Astrocyte of the spinal cord (primary cell): ENCODE measurements at regions not wholly inside any gene's neighbourhood (a gene's known extent, or its start where the extent isn't known, plus 50 kb on each side); places are given as distances from the start of the nearest gene placed in this dataset.
"Not testable (repeated sequence)": the region's sequence is repeated elsewhere in the genome, so short reads cannot be mapped to it uniquely, and the experiment has no call there.

Source experiments
- DNase-seq: peaks from one replicate; pipeline ENCODE4 v3.0.0; 2011; ENCODE audit warnings: low read depth, low spot score
- H3K4me3 ChIP-seq: 2 replicates; pipeline ENCODE4 v1.5.1; 2011; ENCODE audit warnings: low read depth, mild to moderate bottlenecking, low read length, moderate library complexity
- in situ Hi-C: cut with HindIII; loops from 2 replicates; pipeline ENCODE4 v1.10.0; 2017; ENCODE audit warnings: low sequenced_read_pairs
- TF ChIP-seq, protein P1 (sequence below): IDR thresholded peaks from 2 replicates; pipeline ENCODE4 v1.5.1; 2012; ENCODE audit warnings: low read depth, mild to moderate bottlenecking, low read length, inconsistent platforms

DNA sequence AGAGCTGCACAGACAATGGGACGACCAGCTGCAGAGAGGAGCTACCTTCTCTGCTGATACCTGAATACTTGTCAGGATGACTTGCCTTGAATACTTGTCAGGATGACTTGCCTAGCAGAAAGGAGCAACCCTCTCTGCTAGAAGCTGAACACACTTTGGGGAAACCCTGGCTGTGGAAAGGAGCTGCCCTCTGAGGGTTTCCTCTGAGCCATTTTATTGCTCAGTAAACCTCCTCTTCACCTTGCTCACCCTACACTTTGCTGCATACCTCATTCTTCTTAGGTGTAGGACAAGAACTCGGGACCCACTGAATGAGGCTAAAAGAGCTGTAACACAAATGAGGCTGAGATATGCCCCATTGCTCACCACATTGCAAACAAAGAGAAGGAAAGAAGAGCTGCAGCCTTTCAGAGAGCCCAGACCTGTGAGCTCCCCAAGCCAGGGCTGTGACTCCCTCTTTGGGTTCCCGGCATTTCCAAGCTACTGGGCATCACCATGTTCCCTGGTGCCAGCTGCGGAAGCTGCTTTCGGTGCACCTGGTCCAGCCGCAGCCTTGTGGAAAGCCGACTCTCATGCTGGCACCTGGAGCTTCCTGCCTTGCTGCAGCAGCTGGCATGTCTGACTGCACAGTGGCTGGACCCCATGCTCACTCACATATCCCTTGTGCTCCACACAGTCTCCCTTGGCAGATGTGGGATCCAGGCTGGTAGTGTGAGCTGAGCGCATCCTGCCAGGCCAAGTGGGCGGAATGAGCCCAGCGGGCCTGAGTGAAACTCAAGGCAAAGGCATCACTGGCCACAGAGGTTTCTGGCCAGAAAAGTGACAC is 106.7 kb upstream of the AHI1 start:
- in situ Hi-C loops = no loop called here
- no peak for DNase-seq
- TF ChIP-seq, protein P1, sequence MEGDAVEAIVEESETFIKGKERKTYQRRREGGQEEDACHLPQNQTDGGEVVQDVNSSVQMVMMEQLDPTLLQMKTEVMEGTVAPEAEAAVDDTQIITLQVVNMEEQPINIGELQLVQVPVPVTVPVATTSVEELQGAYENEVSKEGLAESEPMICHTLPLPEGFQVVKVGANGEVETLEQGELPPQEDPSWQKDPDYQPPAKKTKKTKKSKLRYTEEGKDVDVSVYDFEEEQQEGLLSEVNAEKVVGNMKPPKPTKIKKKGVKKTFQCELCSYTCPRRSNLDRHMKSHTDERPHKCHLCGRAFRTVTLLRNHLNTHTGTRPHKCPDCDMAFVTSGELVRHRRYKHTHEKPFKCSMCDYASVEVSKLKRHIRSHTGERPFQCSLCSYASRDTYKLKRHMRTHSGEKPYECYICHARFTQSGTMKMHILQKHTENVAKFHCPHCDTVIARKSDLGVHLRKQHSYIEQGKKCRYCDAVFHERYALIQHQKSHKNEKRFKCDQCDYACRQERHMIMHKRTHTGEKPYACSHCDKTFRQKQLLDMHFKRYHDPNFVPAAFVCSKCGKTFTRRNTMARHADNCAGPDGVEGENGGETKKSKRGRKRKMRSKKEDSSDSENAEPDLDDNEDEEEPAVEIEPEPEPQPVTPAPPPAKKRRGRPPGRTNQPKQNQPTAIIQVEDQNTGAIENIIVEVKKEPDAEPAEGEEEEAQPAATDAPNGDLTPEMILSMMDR = no peak
- no peak overlapping the region for H3K4me3 ChIP-seq

DNA sequence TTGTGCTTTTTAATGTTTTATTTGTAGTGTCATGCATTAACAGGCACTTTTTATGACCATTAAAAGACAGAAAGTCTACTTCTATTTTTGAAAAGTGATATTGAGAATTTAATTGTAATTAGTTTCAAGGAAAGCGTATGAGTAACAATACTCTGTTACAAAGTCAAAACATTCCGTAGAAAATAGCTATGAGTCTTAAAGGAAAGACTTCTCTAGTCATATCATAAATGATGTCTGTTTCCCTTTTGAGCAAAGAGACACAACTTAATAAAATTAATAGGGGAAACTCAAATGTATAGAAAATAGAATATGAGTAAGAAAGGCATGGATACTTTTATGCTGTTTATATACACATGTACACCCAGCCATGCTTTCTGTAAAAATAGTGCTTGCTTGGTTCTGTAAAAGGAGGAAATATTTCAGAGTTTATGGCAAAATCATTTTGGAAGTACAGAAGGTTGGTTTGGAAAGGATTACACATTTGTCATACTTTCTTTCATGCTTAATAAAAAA is 107.8 kb upstream of the AHI1 start:
- no peak overlapping the region for H3K4me3 ChIP-seq
- DNase-seq = no peak
- TF ChIP-seq, protein P1 = no peak
- in situ Hi-C loops = no loop called here

DNA sequence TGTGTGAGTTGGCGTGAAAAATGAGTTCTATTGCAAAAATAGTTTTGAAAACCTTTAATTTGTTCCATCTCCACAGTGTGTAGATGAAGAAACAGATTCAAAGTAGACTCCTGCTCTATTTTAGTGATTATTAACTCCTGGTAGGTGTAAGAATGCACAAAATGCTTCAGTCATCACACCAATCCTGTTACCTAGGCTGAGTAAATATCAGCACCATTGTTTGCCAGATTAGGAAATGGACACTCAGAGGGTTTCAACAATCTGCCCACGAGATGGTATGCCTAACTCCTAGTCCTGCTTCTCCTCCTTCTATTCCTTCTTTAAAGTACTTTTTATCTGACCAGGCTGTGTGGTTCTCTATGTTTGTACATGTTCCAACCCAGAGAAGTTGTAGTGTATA is 108.9 kb upstream of the AHI1 start:
- no peak overlapping the region for H3K4me3 ChIP-seq
- no peak for DNase-seq
- in situ Hi-C loops = no loop called here
- TF ChIP-seq, protein P1 = no peak

DNA sequence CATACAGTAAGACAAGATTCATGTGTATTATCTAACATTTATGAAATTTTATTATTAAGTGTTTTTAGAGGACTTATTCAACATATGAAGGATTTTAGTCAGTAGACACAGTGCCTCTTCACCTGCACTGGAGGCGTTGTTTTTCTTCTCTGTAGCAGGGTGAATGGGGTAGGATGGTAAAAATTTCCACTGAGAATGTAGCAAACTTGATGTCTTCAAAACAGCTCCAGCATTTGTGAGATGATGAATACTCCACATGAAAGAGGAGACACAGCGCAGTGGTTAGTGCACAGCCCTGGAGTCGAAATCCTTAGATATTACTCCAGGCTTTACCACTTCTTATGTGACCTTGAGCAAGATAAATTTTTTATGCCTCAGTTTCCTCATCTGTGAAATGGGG is 110.5 kb upstream of the AHI1 start:
- no peak for DNase-seq
- in situ Hi-C loops = no loop called here

DNA sequence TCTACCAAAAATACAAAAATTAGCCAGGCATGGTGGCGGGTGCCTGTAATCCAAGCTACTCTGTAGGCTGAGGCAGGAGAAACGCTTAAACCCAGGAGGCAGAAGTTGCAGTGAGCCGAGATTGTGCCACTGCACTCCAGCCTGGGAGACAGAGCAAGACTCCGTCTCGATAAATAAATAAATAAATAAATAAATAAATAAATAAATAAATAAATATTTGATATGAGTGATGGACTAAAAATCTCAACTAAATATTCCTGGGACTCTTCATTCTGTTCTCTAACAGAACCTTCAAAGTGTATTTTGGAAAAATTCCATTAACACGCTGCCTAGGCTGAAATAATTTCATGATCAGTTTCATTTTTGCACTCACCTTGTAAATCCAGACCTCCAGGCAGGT is 112.7 kb upstream of the AHI1 start:
- in situ Hi-C loops, DNase-seq, H3K4me3 ChIP-seq: not testable (repeated sequence)

More for the DNA sequence above, 110.5 kb upstream of the AHI1 start:
- TF ChIP-seq, protein P1 = no peak
- no peak overlapping the region for H3K4me3 ChIP-seq

DNA sequence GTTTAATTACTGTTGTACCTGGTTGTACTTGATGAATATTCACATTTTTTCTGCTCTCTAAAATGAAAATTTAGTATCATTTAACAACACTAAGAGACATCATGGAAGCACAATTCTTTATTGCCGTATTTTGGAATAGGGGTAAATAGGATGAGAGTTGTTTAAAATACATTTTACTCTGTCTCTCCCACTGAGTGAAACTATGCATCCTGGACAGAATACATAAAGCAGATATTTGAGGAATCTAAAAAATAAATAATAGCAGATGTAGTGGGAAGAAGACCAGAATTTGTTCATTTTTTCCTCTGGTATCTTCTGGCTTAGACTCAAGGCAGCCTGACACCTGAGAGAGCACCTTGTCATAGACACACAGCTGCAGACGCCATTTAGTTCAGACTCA is 119.1 kb upstream of the AHI1 start:
- in situ Hi-C loops = no loop called here
- TF ChIP-seq, protein P1 = no peak
- DNase-seq = no peak
- no peak overlapping the region for H3K4me3 ChIP-seq

DNA sequence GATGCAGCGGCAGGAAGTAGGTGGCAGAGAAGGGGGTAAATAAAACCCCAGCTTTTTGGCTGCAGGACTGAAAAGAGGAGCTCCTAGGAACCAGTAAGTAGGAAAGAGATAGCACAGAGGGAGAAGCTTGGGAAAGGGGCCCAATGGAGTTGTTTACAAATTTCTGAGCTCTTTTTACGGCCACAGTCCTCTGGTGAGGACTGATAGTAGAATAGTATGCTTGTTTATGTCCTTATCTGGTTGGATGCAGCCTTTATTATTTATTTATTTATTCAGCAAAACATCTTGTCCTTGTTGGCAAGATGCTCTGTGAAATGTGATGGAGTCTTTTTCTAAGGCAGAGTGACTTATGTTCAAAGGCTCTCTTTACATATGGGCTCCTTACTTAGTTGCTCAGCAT is 119.7 kb upstream of the AHI1 start:
- in situ Hi-C loops = no loop called here

More for the DNA sequence above, 119.7 kb upstream of the AHI1 start:
- no peak for DNase-seq
- TF ChIP-seq, protein P1 = no peak
- no peak overlapping the region for H3K4me3 ChIP-seq
